ENCODE measurements at regions not wholly inside any gene's neighbourhood (a gene's known extent, or its start where the extent isn't known, plus 50 kb on each side); places are given as distances from the start of the nearest gene placed in this dataset.

DNA sequence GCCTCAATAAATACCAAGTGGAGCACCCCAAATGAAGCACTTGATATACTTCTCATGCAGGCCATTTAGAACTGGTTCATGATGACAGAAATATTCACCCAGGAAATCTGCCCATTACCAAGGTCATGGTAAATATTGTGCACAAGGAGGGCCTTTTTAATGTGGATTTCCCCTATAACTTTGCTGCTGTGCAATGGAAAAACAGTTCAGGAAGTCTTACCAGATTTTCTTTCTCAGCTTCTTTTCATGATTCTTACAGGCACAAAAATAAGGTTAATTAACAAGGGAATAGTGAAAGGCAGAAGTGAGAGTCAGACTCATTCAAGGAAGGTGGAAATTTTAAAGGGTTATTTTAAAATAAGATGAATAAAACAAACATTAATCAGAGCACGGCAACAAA is 904.3 kb upstream of the GRIA3 start:
- TF ChIP-seq POLR2A (IDR thresholded peaks at IDR 0.05) = no peak
- TF ChIP-seq, protein P1, sequence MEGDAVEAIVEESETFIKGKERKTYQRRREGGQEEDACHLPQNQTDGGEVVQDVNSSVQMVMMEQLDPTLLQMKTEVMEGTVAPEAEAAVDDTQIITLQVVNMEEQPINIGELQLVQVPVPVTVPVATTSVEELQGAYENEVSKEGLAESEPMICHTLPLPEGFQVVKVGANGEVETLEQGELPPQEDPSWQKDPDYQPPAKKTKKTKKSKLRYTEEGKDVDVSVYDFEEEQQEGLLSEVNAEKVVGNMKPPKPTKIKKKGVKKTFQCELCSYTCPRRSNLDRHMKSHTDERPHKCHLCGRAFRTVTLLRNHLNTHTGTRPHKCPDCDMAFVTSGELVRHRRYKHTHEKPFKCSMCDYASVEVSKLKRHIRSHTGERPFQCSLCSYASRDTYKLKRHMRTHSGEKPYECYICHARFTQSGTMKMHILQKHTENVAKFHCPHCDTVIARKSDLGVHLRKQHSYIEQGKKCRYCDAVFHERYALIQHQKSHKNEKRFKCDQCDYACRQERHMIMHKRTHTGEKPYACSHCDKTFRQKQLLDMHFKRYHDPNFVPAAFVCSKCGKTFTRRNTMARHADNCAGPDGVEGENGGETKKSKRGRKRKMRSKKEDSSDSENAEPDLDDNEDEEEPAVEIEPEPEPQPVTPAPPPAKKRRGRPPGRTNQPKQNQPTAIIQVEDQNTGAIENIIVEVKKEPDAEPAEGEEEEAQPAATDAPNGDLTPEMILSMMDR (IDR thresholded peaks at IDR 0.05) = no peak

All from testis (tissue), 2 donors.